ELR (cell line): ENCODE measurements at regions not wholly inside any gene's neighbourhood (a gene's known extent, or its start where the extent isn't known, plus 50 kb on each side); places are given as distances from the start of the nearest gene placed in this dataset.
"Not testable (repeated sequence)": the region's sequence is repeated elsewhere in the genome, so short reads cannot be mapped to it uniquely, and the experiment has no call there.

Experiments used
- DNase-seq: peaks from one replicate; pipeline ENCODE4 v3.0.0-alpha.2; 2015; ENCODE audit warnings: low read depth

GRCh38 chrX:13381514-13381913 is 61.7 kb upstream of the ATXN3L start:
- no peak for DNase-seq

GRCh38 chrX:13380211-13380610 is 60.4 kb upstream of the ATXN3L start:
- DNase-seq, result peak; percentile 76

- not testable (repeated sequence) for DNase-seq
Observed at GRCh38 chrX:13378562-13379518, 59.0 kb upstream of the ATXN3L start.

- peak; percentile 55 for DNase-seq
Observed at GRCh38 chrX:13377550-13377934, 57.7 kb upstream of the ATXN3L start.

- DNase-seq, result peak; percentile 60
Observed at GRCh38 chrX:13376857-13377549, 57.1 kb upstream of the ATXN3L start.

- not testable (repeated sequence) for DNase-seq
Observed at GRCh38 chrX:13375596-13375995, 55.7 kb upstream of the ATXN3L start.

DNA sequence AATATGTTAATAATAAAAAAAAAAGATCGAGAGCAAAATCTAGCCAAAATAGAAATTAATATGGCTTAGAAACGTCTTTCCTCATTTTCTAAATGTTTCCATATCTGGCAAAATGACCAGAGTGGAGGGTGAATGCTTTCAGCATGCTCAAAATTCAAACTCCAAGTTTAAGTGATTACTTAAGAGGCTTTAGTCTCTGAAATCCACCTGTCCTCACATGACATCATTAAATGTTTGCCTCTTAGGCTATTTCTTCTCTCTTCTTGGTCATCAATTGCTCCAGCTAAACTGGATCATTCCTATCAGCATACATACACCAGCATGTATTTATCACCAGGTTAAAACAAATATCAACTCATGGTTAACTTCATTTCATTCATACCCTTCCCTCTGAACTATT is 54.5 kb upstream of the ATXN3L start:
- DNase-seq, result no peak

DNA sequence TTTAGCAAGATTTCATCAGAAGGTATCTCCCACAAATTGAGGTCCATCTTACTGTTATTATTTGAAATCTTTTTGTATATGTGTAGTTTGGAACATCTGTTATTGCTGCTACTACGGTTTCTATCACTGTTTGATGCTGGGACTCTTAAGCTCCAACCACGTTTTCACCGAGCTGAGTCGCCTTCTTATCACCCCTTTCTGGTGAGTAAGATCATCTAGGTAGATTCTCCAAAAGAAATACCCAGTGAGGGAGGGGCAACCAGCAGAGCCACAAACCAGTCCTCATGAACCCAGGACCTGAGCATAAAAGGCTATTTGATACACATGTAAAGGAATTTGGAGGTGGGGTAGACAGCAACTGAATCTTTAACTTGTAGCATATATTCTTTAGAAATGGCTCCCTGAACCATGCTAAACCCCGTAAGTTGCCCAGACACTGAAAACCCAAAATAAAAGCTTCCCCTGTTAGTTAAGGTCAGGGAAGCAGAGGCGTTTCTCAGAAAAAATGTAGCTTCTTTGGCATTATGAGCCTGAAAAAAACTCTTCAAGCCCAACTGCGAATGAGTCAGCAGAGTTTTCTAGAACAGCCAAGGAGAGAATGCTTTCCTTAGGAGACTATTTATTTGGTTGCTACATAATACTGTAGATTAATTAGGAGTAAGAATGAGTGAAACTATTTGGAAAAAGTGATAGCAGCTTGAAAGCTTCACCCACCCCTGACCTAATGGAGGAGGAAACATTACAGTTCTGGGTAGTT is 53.8 kb upstream of the ATXN3L start:
- no peak for DNase-seq

DNA sequence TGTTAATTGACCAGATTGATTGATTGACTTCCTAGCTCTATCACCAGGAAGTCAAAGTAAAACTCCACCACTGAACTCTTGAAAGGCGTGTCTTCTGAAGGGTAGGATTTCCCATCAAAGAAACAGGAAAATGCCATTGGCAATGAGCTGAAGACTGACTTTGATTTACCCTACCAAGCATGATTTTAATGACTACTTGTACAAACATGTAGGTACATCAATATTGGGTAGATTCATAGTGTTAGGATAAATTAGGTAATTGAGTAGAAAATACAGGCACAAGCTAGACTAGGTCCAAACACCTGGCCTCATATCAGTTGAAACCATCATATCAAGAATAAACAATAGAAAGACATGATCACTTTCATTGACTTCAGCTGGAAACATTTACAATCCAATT is 53.2 kb upstream of the ATXN3L start:
- DNase-seq, result no peak

GRCh38 chrX:13372203-13372980 is 52.5 kb upstream of the ATXN3L start:
- no peak for DNase-seq

GRCh38 chrX:13371186-13371585 is 51.3 kb upstream of the ATXN3L start:
- DNase-seq, result no peak

DNA sequence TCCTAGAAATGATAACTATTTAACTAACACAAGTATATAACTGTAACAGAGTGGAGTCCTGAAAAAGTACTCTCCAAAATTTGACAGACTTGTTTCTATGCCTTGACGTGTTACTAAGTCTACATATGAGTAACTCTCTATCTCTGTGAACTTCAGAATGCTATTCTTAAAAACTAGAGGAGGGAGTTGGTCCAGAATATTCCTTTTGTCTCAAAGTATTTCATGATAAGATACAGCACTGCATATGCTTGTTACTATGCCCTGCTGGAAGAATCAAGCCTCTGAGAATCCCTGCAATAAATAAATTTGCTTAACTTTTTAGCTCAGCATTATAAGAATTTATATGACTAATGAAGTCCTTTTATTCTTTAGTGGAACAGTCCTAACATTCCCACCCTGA is 50.9 kb upstream of the ATXN3L start:
- DNase-seq, result no peak
